H1 (cell line): ENCODE measurements at regions not wholly inside any gene's neighbourhood (a gene's known extent, or its start where the extent isn't known, plus 50 kb on each side); places are given as distances from the start of the nearest gene placed in this dataset.

Experiments
- CTCF ChIA-PET: fragments of 300-600 bp; sonication (Branson Sonifier 250); formaldehyde crosslinking; loops from one replicate; lab custom pipeline; 2021; ENCODE audit not compliant: partially characterized antibody; lab: Charles Lee
- POLR2A ChIA-PET: fragments of 300-600 bp; sonication (Branson Sonifier 250); formaldehyde crosslinking; loops from one replicate; lab custom pipeline; 2021; ENCODE audit warnings: inconsistent platforms; ENCODE audit not compliant: partially characterized antibody; lab: Charles Lee
- DNase-seq, 2 experiments: peaks; one replicate each; pipeline versions ENCODE4 v3.0.0 to v3.0.0-alpha.2; 2010 to 2022; ENCODE audit warnings: low spot score in 2 of 2, low read depth in 1 of 2, mixed read lengths in 1 of 2
- FAIRE-seq: peaks from 2 replicates; lab custom pipeline; 2011; peaks lifted over from hg19 to GRCh38; lab: Jason Lieb, UNC
- H2AFZ ChIP-seq: 2 replicates; pipeline ENCODE4 v1.8.1; 2012; ENCODE audit warnings: low read length, inconsistent platforms
- H2AK5ac ChIP-seq: 2 replicates; pipeline ENCODE4 v1.6.1; 2013; ENCODE audit warnings: low read depth, low read length
- H2BK120ac ChIP-seq: replicated peaks from 2 replicates; pipeline ENCODE3; 2013; ENCODE audit warnings: low read depth, low read length, inconsistent platforms
- H2BK12ac ChIP-seq: 2 replicates; pipeline ENCODE4 v1.6.1; 2013; ENCODE audit warnings: low read depth, low read length
- H2BK15ac ChIP-seq: 2 replicates; pipeline ENCODE4 v1.6.1; 2013; ENCODE audit warnings: low read length
- H2BK20ac ChIP-seq: 2 replicates; pipeline ENCODE4 v1.6.1; 2013; ENCODE audit warnings: low read length
- H2BK5ac ChIP-seq: 2 replicates; pipeline ENCODE4 v1.6.1; 2013; ENCODE audit warnings: low read depth, low read length
- H3K14ac ChIP-seq: 2 replicates; pipeline ENCODE4 v1.6.1; 2013; ENCODE audit warnings: inconsistent platforms; ENCODE audit not compliant: insufficient read length
- H3K18ac ChIP-seq: 2 replicates; pipeline ENCODE4 v1.6.1; 2013; ENCODE audit warnings: low read length; ENCODE audit errors: extremely low read depth
- H3K23ac ChIP-seq: 2 replicates; pipeline ENCODE4 v1.6.1; 2013; ENCODE audit warnings: inconsistent platforms; ENCODE audit not compliant: insufficient read length
- H3K23me2 ChIP-seq: 2 replicates; pipeline ENCODE4 v1.6.1; 2013; ENCODE audit warnings: low read depth, low read length
- H3K27ac ChIP-seq: 2 replicates; pipeline ENCODE4 v1.6.1; 2011; ENCODE audit warnings: low read depth, low read length, inconsistent platforms
- H3K27me3 ChIP-seq, 4 experiments: replicated peaks in 1 of 4; 1 replicate in 1 of 4; 2 replicates in 3 of 4; pipeline versions ENCODE4 v1.6.1 to v1.8.1; 2011 to 2013; ENCODE audit warnings: low read length in 3 of 4, mild to moderate bottlenecking in 3 of 4, inconsistent platforms in 2 of 4, mixed read lengths in 2 of 4, moderate library complexity in 1 of 4; ENCODE audit not compliant: control insufficient read depth in 3 of 4, insufficient read depth in 3 of 4; ENCODE audit errors: extremely low read depth in 1 of 4
- H3K36me3 ChIP-seq, 4 experiments: 2 replicates each; pipeline versions ENCODE4 v1.6.1 to v1.8.1; 2011 to 2013; ENCODE audit warnings: mild to moderate bottlenecking in 4 of 4, low read length in 3 of 4, moderate library complexity in 2 of 4, control low read depth in 1 of 4, inconsistent platforms in 1 of 4; ENCODE audit not compliant: insufficient read depth in 4 of 4, control insufficient read depth in 2 of 4
- H3K4ac ChIP-seq: replicated peaks from 2 replicates; pipeline ENCODE3; 2013; ENCODE audit warnings: low read length, low read depth, mixed read lengths, inconsistent platforms; ENCODE audit not compliant: insufficient read length
- H3K4me1 ChIP-seq, 4 experiments: replicated peaks in 1 of 4; 1 replicate in 1 of 4; 2 replicates in 3 of 4; pipeline versions ENCODE4 v1.6.1 to v1.8.1; 2011 to 2013; ENCODE audit warnings: low read length in 3 of 4, inconsistent platforms in 2 of 4, mixed read lengths in 1 of 4; ENCODE audit not compliant: insufficient read depth in 4 of 4, control insufficient read depth in 3 of 4
- H3K4me2 ChIP-seq, 2 experiments: 2 replicates each; pipeline versions ENCODE4 v1.6.1 to v1.8.1; 2011 to 2013; ENCODE audit warnings: low read depth in 2 of 2, low read length in 2 of 2, control low read depth in 1 of 2, inconsistent platforms in 1 of 2, mild to moderate bottlenecking in 1 of 2; ENCODE audit not compliant: insufficient read depth in 1 of 2
- H3K4me3 ChIP-seq, 4 experiments: fragments of 200-600, 300-600 bp in 1 of 4; sonication (generic), shearing (Covaris generic), sonication (Bioruptor Twin) in 1 of 4; 2 replicates each; pipeline versions ENCODE4 v1.5.1 to v1.8.1; 2011 to 2016; ENCODE audit warnings: low read length in 4 of 4, low read depth in 3 of 4, control low read depth in 2 of 4, inconsistent platforms in 2 of 4, mild to moderate bottlenecking in 2 of 4, mixed read lengths in 1 of 4, moderate library complexity in 1 of 4; ENCODE audit not compliant: insufficient read depth in 2 of 4; ENCODE audit errors: extremely low read depth in 1 of 4
- H3K56ac ChIP-seq: replicated peaks from 2 replicates; pipeline ENCODE3; 2013; ENCODE audit warnings: low read depth, mild to moderate bottlenecking, mixed read lengths, low read length, inconsistent platforms; ENCODE audit not compliant: insufficient read length
- H3K79me1 ChIP-seq: 2 replicates; pipeline ENCODE4 v1.6.1; 2013; ENCODE audit warnings: low read depth, low read length, control low read depth
- H3K79me2 ChIP-seq, 2 experiments: 2 replicates each; pipeline versions ENCODE4 v1.6.1 to v1.8.1; 2012 to 2013; ENCODE audit warnings: low read length in 2 of 2, mild to moderate bottlenecking in 2 of 2, inconsistent platforms in 1 of 2; ENCODE audit not compliant: insufficient read depth in 2 of 2, control insufficient read depth in 1 of 2
- H3K9ac ChIP-seq, 4 experiments: replicated peaks in 1 of 4; 1 replicate in 1 of 4; 2 replicates in 3 of 4; pipeline versions ENCODE4 v1.6.1 to v1.8.1; 2011 to 2013; ENCODE audit warnings: low read depth in 3 of 4, low read length in 3 of 4, control low read depth in 2 of 4, mild to moderate bottlenecking in 2 of 4, moderate library complexity in 2 of 4, inconsistent platforms in 1 of 4; ENCODE audit errors: extremely low read depth in 1 of 4
- H3K9me3 ChIP-seq, 2 experiments: 2 replicates each; pipeline versions ENCODE4 v1.6.1 to v1.8.1; 2012 to 2013; ENCODE audit warnings: mild to moderate bottlenecking in 2 of 2, moderate library complexity in 2 of 2, control low read depth in 1 of 2, inconsistent platforms in 1 of 2, low read depth in 1 of 2, low read length in 1 of 2, mixed read lengths in 1 of 2; ENCODE audit not compliant: insufficient read depth in 2 of 2
- H4K20me1 ChIP-seq, 2 experiments: replicated peaks in 1 of 2; 2 replicates each; pipeline versions ENCODE3 to v1.8.1; 2011 to 2013; ENCODE audit warnings: inconsistent platforms in 2 of 2, low read length in 2 of 2, mild to moderate bottlenecking in 1 of 2; ENCODE audit not compliant: insufficient read depth in 2 of 2, control insufficient read depth in 1 of 2
- H4K5ac ChIP-seq: 2 replicates; pipeline ENCODE4 v1.6.1; 2013; ENCODE audit warnings: low read length, low read depth, mixed read lengths, inconsistent platforms; ENCODE audit not compliant: insufficient read length
- H4K8ac ChIP-seq: 2 replicates; pipeline ENCODE4 v1.8.0; 2013; ENCODE audit warnings: mild to moderate bottlenecking, moderate library complexity, low read length, inconsistent platforms; ENCODE audit not compliant: insufficient read depth; ENCODE audit errors: extremely low read depth
- H4K91ac ChIP-seq: replicated peaks from 2 replicates; pipeline ENCODE3; 2013; ENCODE audit warnings: low read length, mixed read lengths, inconsistent platforms; ENCODE audit not compliant: insufficient read length
- WGBS, 2 experiments: shearing (Covaris generic) in 1 of 2; methylation state at CpG; one replicate each; pipeline versions ENCODE4 v1.1.6 to v1.1.7; 2013 to 2015; ENCODE audit warnings: low lambda C conversion rate in 2 of 2, mixed read lengths in 2 of 2, inconsistent platforms in 1 of 2, low coverage in 1 of 2, missing lambda C conversion rate in 1 of 2; ENCODE audit not compliant: insufficient replicate concordance in 2 of 2, insufficient coverage in 1 of 2, insufficient read length in 1 of 2; ENCODE audit errors: extremely low coverage in 1 of 2, missing lambda C conversion rate in 1 of 2; 5-methylcytosine and 5-hydroxymethylcytosine counted together
- TF ChIP-seq, protein P1 (sequence below): IDR thresholded peaks from 2 replicates; pipeline ENCODE4 v1.6.1; 2012; ENCODE audit warnings: inconsistent platforms

GRCh38 chr1:116277840-116278540 is 95.1 kb upstream of the ATP1A1 start:
- no peak overlapping the region for H3K4me3 ChIP-seq
- no peak for DNase-seq
- no peak overlapping the region for H2BK12ac ChIP-seq
- H2BK15ac ChIP-seq, result no peak overlapping the region
- no peak overlapping the region for H3K4me2 ChIP-seq
- H3K18ac ChIP-seq, result no peak overlapping the region
- WGBS, 2 experiments, result 87% methylated on average over 6 of the region's 6 CpGs; no CpG with 5 or more reads in 1 of the 2 experiments
- no peak overlapping the region for H2AK5ac ChIP-seq
- no peaks in the 10 kb centered on the region for H3K79me2 ChIP-seq
- no peaks in the 10 kb centered on the region for H3K27me3 ChIP-seq
- no peak overlapping the region for H3K23ac ChIP-seq
- FAIRE-seq, result no peak
- H3K79me1 ChIP-seq, result no peaks in the 10 kb centered on the region
- H3K9me3 ChIP-seq, result no peaks in the 10 kb centered on the region
- TF ChIP-seq, protein P1, sequence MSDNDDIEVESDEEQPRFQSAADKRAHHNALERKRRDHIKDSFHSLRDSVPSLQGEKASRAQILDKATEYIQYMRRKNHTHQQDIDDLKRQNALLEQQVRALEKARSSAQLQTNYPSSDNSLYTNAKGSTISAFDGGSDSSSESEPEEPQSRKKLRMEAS, result no peak
- H2AFZ ChIP-seq, result peak overlapping the region; percentile 20; the same call in 1 of the 2 replicates
- H3K9ac ChIP-seq, result no peak overlapping the region
- no peak overlapping the region for H2BK120ac ChIP-seq
- POLR2A ChIA-PET, result interaction anchor here (0.7 kb wide), 1 partner anchor 12 kb away, joined by 3 read pairs; no protein-coding TSS in a partner anchor
- H3K23me2 ChIP-seq, result no peaks in the 10 kb centered on the region
- H3K4me1 ChIP-seq, result no peaks in the 10 kb centered on the region
- no peak overlapping the region for H4K91ac ChIP-seq
- H3K27ac ChIP-seq, result no peak overlapping the region
- H4K5ac ChIP-seq, result no peak overlapping the region
- H3K14ac ChIP-seq, result no peak overlapping the region
- no peak overlapping the region for H2BK20ac ChIP-seq
- H2BK5ac ChIP-seq, result no peak overlapping the region
- no peaks in the 10 kb centered on the region; a peak in 1 of 8 replicates for H3K36me3 ChIP-seq
- no peak overlapping the region for H3K56ac ChIP-seq
- no peaks in the 10 kb centered on the region for H4K20me1 ChIP-seq
- no peak overlapping the region for H3K4ac ChIP-seq
- no peak overlapping the region for H4K8ac ChIP-seq
- CTCF ChIA-PET, result interaction anchor here (1.1 kb wide), 1 partner anchor 12 kb away, joined by 3 read pairs; no protein-coding TSS in a partner anchor
